GM18867 (cell line): ENCODE measurements at regions not wholly inside any gene's neighbourhood (a gene's known extent, or its start where the extent isn't known, plus 50 kb on each side); places are given as distances from the start of the nearest gene placed in this dataset.

ENCODE experiments used
- ATAC-seq: cut with Tn5 transposase; IDR thresholded peaks from one replicate; pipeline ENCODE4 v1.9.1; 2021; ENCODE audit warnings: mild to moderate bottlenecking, moderate library complexity; ENCODE audit not compliant: unreplicated experiment

DNA sequence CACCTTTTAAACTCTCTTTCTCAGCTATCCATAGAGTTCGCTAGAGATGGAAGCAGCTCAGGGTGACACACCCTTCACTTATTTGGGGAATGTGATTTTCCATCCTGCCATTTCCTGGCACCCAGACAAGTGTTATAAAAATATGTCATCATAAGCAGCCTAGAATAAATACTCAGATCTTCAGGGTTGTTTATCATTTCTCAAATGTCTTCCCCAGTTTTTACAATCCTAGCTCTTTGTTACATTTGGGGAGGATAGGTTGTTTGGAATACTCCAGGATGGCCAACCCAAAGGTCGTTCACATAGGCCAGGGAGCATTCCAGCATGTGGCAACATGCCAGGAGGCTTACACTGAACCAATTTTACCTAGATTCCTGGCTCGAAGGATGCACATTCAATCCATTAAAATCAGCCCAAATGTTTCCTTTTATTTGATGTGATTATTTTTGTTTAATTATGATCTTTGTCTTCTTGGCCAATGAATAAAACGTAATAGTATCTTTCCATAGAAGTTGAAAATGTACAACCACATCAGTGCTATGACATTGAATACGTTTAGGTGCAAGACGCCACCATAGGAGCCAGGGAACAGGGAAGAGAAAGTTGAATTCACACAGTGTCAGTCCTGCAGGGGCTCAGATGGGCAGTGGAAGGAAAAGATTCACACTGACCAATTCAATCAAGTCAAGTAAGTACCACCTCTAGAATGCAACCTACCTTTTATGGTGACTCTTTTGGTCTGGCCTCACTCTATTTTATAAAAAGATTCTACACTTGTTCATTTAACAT lies 537.7 kb upstream of the MDFIC2 start:
- no peak for ATAC-seq

GRCh38 chr3:70840106-70840870 lies 527.9 kb upstream of the MDFIC2 start:
- no peak for ATAC-seq

- no peak for ATAC-seq
These were observed 521.0 kb upstream of the MDFIC2 start for GRCh38 chr3:70833239-70833960.

DNA sequence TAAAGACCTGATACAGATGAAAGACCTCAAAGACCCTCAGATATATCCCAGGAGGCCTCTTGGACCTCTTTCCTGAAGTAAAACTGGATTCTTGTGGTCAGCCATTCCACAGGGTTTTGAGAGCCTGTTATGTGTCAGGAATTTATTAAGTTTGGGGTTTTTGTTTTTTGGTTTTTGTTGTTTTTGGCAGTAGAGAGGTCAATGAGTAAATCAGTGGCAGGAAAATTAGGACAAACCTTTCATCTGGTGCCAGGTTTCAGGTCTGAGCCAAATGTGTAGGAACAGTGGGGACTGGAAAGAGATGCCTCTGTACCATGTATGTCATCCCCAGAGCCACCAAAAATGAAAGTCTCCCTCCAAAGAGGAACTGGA lies 520.4 kb upstream of the MDFIC2 start:
- no peak for ATAC-seq

- no peak for ATAC-seq
These were observed 519.8 kb upstream of the MDFIC2 start for GRCh38 chr3:70832089-70832833.

- no peak for ATAC-seq
These were observed 516.7 kb upstream of the MDFIC2 start for GRCh38 chr3:70829092-70829491.

DNA sequence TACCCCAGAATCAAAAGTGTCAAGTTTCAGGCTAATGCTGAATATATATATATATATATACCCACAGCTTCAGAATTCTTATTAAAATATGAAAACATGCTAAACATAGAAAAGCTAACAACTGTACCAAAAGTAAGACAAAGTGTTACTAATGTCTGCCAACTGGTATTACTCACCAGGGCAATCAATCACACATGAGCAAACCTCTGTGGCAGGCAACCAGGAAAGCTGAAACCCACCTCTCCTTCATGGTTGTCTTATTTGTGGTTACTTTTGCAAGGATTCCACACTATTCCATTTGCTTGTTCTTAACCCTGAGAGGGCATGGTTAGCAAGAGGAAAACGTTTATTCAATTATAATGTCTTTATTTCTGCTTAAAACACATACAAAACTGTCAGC lies 512.3 kb upstream of the MDFIC2 start:
- ATAC-seq = no peak

DNA sequence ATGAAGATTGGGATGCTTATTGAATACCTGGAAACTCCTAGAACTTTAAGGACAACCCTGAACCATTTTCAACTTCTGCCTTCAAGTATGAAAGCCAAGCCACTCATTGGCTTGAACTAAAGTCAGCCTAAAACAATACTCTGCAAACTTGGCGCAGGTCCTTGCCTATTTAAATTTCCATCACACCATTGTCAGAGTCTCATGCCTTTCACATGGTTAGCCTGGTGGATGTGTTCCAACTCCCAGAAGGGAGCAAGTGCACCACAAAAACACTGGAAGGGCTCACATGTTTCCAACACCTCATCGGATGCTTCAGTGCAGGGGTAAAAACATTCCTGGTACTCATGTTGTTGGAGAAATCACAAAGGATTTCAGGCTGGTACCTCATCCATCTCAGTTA lies 511.6 kb upstream of the MDFIC2 start:
- no peak for ATAC-seq

GRCh38 chr3:70823622-70824021 lies 511.2 kb upstream of the MDFIC2 start:
- ATAC-seq = no peak

DNA sequence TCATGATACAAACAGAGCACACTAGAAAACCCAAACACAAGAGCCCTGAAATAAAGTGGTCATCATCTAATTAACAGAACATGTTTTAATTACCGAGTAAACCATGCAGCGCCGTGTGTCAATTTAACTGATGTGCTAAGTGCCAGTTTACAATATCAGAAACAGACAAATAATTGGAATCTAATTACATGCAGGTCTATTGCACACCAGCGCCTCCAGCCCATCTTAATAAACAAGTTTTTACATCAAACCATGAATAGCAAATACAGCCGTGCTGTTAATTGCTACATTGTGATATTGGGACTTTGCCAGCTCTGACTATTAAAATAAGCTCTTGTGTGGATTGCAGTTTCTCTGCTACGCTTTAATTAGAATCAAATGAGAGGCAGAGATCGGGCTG lies 510.2 kb upstream of the MDFIC2 start:
- no peak for ATAC-seq

- no peak for ATAC-seq
These were observed 509.2 kb upstream of the MDFIC2 start for GRCh38 chr3:70821602-70822001.

GRCh38 chr3:70820397-70820796 lies 508.0 kb upstream of the MDFIC2 start:
- no peak for ATAC-seq

GRCh38 chr3:70818145-70818544 lies 505.7 kb upstream of the MDFIC2 start:
- no peak for ATAC-seq

DNA sequence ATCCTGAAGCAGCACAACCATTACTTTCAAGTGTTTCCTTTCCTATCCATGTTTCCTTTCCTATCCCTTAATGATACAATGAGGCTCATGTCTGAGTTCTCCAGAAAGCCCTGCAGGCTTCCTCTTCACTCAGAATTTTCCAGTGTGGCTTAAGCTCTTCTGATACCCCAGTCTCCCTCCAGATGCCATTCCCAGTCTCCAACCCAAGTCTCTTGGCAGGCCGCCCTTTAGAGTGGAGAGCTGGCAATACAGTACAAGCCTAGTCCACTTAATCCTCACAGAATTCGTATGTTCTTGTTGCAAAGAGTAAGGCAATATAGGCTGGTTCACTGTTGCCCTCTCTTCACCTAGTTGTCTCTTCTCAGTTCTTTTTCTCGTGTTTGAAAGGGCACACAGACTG lies 503.9 kb upstream of the MDFIC2 start:
- no peak for ATAC-seq

- ATAC-seq = no peak
These were observed 503.4 kb upstream of the MDFIC2 start for GRCh38 chr3:70815817-70816216.

DNA sequence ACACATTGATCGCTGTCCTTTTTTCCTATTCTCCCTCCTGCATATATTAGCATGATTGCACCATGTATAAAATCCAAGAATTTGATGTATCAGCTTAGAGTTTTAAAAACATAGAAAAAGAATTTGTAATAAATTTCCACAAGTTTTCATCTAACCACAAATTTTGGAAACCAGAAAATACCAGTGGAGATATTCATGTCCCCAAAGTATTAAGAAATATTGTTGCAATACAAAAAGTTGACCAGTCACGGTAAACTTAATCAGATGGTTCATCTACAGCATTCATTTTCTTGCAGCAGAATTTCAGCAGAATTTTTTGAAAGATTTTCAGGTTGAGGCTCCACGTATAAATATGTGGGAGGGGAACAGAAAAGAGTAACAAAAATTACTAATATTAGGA lies 500.9 kb upstream of the MDFIC2 start:
- no peak for ATAC-seq

GRCh38 chr3:70811880-70812279 lies 499.4 kb upstream of the MDFIC2 start:
- no peak for ATAC-seq

- no peak for ATAC-seq
These were observed 496.4 kb upstream of the MDFIC2 start for GRCh38 chr3:70808881-70809280.

DNA sequence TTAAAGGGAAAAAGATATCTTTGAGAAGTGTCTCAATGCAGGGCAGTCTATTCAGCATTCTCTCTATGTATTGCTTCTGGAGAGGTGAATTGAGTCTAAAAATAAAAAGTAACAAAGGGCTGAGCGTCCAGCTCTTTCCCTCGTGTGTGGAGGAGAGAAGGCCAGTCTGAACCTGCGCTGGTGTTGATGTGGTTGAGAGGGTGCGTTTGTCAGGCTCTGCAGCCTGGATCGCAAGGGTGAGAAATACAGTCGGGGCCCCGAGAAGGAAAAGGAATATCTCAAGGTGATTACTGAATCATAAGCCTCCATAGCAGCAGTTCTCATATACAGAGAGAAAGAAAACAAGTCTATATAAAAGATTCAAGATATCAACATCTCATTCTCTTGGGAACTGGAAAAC lies 494.1 kb upstream of the MDFIC2 start:
- ATAC-seq = no peak

DNA sequence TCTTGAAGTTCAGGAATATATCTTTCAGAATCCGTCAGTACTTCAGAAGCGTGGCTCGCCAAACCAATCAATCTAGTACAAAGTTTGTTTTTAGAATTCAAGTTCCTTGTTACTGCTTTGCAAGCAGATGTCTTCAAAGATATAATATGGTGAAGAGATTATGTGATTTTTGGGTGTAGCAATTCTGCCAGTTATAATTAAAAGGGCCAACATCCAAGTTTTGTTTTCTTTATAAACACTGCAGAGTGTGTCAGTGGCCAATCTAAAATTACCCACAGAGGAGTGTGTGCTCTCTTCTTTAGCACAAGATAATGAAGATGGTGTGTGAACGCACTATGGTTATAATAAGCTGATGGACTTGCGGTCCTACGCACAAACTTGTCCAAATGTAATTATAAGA lies 493.6 kb upstream of the MDFIC2 start:
- no peak for ATAC-seq
